H1 (cell line): ENCODE measurements at regions not wholly inside any gene's neighbourhood (a gene's known extent, or its start where the extent isn't known, plus 50 kb on each side); places are given as distances from the start of the nearest gene placed in this dataset.

ENCODE experiments used
- HDAC2 ChIP-seq, 2 experiments: fragments of 300-600 bp in 1 of 2; sonication (generic) in 1 of 2; IDR thresholded peaks; 2 replicates each; pipeline ENCODE4 v1.6.1; 2011 to 2012; ENCODE audit warnings: low read depth in 2 of 2, low read length in 2 of 2, mild to moderate bottlenecking in 2 of 2, moderate library complexity in 2 of 2, borderline replicate concordance in 1 of 2, inconsistent platforms in 1 of 2
- KDM5A ChIP-seq: fragments of 200-600 bp; IDR thresholded peaks from 2 replicates; pipeline ENCODE4 v1.7.1; 2012; ENCODE audit warnings: mild to moderate bottlenecking, low read length, inconsistent platforms, mixed read lengths
- PHF8 ChIP-seq: fragments of 200-600 bp; sonication (generic); conservative IDR thresholded peaks from 2 replicates; pipeline ENCODE4 v1.7.1; 2012; ENCODE audit warnings: low read depth, mild to moderate bottlenecking, inconsistent platforms, low read length, moderate library complexity
- SIX5 ChIP-seq: IDR thresholded peaks from 2 replicates; pipeline ENCODE4 v1.6.1; 2011; ENCODE audit warnings: mild to moderate bottlenecking, low read depth, low read length
- SP1 ChIP-seq: IDR thresholded peaks from 2 replicates; pipeline ENCODE4 v1.6.1; 2011; ENCODE audit warnings: low read depth, low read length
- SP2 ChIP-seq: IDR thresholded peaks from 2 replicates; pipeline ENCODE4 v1.6.1; 2012; ENCODE audit warnings: mild to moderate bottlenecking, low read length, inconsistent platforms
- TBP ChIP-seq: IDR thresholded peaks from 2 replicates; pipeline ENCODE4 v1.6.1; 2011; ENCODE audit warnings: low read depth, low read length, improper control_type of control experiment
- TF ChIP-seq, protein P1 (sequence below): fragments of 300-600 bp; sonication (generic); IDR thresholded peaks from 2 replicates; pipeline ENCODE4 v1.7.1; 2012; ENCODE audit warnings: low read length, moderate library complexity, mild to moderate bottlenecking, inconsistent platforms; ENCODE audit not compliant: insufficient replicate concordance
- TF ChIP-seq, protein P2 (sequence below): IDR thresholded peaks from 2 replicates; pipeline ENCODE4 v1.6.1; 2012; ENCODE audit warnings: inconsistent platforms
- TF ChIP-seq, protein P3 (sequence below): IDR thresholded peaks from 2 replicates; pipeline ENCODE4 v1.6.1; 2011; ENCODE audit warnings: low read length, improper control_type of control experiment

DNA sequence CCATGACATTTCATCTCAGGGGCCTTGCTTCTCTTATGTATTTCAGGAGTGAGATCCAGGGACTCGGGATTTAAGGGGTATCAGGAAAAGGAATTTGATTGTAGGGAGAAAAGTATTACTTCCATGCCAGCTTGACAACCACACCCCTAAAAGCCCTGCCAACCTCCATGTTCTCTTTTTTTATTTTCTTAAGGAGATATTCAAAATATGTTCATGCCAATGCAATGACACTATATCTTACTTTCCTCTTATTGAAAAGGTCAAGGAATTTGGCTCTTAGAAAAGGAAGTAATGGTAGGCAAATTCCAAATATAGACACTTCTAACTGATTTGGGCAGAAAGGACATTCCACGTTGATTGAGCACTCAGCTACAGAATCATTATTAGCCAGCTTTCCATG is 407.5 kb upstream of the NECTIN3 start (continued):
- TF ChIP-seq, protein P1, sequence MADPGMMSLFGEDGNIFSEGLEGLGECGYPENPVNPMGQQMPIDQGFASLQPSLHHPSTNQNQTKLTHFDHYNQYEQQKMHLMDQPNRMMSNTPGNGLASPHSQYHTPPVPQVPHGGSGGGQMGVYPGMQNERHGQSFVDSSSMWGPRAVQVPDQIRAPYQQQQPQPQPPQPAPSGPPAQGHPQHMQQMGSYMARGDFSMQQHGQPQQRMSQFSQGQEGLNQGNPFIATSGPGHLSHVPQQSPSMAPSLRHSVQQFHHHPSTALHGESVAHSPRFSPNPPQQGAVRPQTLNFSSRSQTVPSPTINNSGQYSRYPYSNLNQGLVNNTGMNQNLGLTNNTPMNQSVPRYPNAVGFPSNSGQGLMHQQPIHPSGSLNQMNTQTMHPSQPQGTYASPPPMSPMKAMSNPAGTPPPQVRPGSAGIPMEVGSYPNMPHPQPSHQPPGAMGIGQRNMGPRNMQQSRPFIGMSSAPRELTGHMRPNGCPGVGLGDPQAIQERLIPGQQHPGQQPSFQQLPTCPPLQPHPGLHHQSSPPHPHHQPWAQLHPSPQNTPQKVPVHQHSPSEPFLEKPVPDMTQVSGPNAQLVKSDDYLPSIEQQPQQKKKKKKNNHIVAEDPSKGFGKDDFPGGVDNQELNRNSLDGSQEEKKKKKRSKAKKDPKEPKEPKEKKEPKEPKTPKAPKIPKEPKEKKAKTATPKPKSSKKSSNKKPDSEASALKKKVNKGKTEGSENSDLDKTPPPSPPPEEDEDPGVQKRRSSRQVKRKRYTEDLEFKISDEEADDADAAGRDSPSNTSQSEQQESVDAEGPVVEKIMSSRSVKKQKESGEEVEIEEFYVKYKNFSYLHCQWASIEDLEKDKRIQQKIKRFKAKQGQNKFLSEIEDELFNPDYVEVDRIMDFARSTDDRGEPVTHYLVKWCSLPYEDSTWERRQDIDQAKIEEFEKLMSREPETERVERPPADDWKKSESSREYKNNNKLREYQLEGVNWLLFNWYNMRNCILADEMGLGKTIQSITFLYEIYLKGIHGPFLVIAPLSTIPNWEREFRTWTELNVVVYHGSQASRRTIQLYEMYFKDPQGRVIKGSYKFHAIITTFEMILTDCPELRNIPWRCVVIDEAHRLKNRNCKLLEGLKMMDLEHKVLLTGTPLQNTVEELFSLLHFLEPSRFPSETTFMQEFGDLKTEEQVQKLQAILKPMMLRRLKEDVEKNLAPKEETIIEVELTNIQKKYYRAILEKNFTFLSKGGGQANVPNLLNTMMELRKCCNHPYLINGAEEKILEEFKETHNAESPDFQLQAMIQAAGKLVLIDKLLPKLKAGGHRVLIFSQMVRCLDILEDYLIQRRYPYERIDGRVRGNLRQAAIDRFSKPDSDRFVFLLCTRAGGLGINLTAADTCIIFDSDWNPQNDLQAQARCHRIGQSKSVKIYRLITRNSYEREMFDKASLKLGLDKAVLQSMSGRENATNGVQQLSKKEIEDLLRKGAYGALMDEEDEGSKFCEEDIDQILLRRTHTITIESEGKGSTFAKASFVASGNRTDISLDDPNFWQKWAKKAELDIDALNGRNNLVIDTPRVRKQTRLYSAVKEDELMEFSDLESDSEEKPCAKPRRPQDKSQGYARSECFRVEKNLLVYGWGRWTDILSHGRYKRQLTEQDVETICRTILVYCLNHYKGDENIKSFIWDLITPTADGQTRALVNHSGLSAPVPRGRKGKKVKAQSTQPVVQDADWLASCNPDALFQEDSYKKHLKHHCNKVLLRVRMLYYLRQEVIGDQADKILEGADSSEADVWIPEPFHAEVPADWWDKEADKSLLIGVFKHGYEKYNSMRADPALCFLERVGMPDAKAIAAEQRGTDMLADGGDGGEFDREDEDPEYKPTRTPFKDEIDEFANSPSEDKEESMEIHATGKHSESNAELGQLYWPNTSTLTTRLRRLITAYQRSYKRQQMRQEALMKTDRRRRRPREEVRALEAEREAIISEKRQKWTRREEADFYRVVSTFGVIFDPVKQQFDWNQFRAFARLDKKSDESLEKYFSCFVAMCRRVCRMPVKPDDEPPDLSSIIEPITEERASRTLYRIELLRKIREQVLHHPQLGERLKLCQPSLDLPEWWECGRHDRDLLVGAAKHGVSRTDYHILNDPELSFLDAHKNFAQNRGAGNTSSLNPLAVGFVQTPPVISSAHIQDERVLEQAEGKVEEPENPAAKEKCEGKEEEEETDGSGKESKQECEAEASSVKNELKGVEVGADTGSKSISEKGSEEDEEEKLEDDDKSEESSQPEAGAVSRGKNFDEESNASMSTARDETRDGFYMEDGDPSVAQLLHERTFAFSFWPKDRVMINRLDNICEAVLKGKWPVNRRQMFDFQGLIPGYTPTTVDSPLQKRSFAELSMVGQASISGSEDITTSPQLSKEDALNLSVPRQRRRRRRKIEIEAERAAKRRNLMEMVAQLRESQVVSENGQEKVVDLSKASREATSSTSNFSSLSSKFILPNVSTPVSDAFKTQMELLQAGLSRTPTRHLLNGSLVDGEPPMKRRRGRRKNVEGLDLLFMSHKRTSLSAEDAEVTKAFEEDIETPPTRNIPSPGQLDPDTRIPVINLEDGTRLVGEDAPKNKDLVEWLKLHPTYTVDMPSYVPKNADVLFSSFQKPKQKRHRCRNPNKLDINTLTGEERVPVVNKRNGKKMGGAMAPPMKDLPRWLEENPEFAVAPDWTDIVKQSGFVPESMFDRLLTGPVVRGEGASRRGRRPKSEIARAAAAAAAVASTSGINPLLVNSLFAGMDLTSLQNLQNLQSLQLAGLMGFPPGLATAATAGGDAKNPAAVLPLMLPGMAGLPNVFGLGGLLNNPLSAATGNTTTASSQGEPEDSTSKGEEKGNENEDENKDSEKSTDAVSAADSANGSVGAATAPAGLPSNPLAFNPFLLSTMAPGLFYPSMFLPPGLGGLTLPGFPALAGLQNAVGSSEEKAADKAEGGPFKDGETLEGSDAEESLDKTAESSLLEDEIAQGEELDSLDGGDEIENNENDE: no peak
- TF ChIP-seq, protein P2, sequence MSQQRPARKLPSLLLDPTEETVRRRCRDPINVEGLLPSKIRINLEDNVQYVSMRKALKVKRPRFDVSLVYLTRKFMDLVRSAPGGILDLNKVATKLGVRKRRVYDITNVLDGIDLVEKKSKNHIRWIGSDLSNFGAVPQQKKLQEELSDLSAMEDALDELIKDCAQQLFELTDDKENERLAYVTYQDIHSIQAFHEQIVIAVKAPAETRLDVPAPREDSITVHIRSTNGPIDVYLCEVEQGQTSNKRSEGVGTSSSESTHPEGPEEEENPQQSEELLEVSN: no peak
- TF ChIP-seq HDAC2 (IDR thresholded peaks at IDR 0.05; ENCODE audit: borderline replicate concordance in 1 of 2, low read depth in 2 of 2, low read length in 2 of 2) (no peak), TBP (no peak), SIX5 (no peak), PHF8 (no peak), SP1 (no peak), KDM5A (no peak), SP2 (no peak)
- TF ChIP-seq, protein P3, sequence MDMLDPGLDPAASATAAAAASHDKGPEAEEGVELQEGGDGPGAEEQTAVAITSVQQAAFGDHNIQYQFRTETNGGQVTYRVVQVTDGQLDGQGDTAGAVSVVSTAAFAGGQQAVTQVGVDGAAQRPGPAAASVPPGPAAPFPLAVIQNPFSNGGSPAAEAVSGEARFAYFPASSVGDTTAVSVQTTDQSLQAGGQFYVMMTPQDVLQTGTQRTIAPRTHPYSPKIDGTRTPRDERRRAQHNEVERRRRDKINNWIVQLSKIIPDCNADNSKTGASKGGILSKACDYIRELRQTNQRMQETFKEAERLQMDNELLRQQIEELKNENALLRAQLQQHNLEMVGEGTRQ: no peak
